Neural progenitor cell (in vitro differentiated cells): ENCODE measurements at regions not wholly inside any gene's neighbourhood (a gene's known extent, or its start where the extent isn't known, plus 50 kb on each side); places are given as distances from the start of the nearest gene placed in this dataset.

Experiments used
- CTCF ChIP-seq: fragments of 200-600 bp; sonication (generic); IDR thresholded peaks from 2 replicates; pipeline ENCODE4 v1.5.1; 2017; ENCODE audit warnings: antibody characterized with exemption, mild to moderate bottlenecking
- EZH2 ChIP-seq: fragments of 200-600 bp; sonication (generic); IDR thresholded peaks from 2 replicates; pipeline ENCODE4 v1.6.1; 2017; ENCODE audit warnings: antibody characterized with exemption, mild to moderate bottlenecking, moderate library complexity
- EZH2phosphoT487 ChIP-seq: fragments of 200-600 bp; sonication (generic); IDR thresholded peaks from 2 replicates; pipeline ENCODE4 v1.6.1; 2017; ENCODE audit warnings: antibody characterized with exemption

DNA sequence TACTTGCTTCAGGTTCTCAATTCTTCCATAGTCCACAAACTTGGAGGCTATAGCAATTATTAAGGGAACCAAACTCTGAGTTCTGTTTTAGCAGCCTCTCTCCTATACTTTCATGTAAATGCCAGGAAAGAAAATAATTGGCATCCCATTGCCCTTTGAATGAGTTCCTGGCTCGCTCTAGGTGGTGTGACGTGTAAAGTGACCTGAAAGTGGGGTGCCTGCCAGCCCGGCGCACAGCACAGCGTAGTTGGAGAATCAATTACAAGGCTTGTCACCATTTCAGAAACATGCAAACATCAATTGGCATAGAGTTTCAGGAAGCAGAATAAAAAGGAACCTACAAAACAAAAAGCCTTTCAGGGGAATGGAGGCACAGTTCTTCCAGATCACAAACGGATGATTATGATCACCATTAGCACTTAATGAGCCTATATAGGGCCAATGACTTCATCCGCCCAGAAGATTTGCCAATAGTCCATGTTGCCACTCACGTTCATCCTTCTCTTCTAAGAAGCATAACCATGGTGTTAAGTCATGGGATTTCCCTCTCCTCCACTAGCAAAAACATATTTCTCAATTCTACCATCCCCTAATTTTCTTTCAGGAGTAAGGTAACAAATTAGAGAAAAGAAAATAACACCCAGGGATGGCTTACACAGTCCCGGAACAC is 354.6 kb upstream of the ADGRL2 start:
- TF ChIP-seq CTCF: no peak
- TF ChIP-seq EZH2phosphoT487: no peak
- no peak for TF ChIP-seq EZH2
